NCI-H748 (cell line): ENCODE measurements at regions not wholly inside any gene's neighbourhood (a gene's known extent, or its start where the extent isn't known, plus 50 kb on each side); places are given as distances from the start of the nearest gene placed in this dataset.
"Not testable (repeated sequence)": the region's sequence is repeated elsewhere in the genome, so short reads cannot be mapped to it uniquely, and the experiment has no call there.

ENCODE experiments used
- DNase-seq: peaks from one replicate; lab custom pipeline; 2025; ENCODE audit not compliant: unreplicated experiment; lab: John Stamatoyannopoulos, UW

DNA sequence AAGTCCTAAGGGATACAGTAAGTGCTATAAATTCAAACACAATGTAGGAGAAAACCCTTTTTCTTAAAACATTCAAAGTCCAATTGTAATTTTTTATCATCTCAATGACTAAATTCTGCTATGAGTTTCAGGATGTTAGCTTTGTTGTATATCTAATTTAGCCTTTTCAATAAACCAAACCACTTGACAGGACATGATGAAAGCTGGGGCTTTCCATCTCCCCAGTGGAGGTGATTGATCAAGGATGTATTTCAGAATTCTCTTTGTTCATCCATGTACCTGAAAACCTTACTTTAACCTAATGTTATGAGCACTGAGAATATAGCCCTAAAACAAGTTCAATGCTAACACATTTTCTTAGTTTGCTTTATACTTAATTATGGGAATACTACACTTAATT is 639.0 kb upstream of the ITGA1 start:
- DNase-seq, result peak; percentile 89

- DNase-seq, result peak; percentile 95
Observed at GRCh38 chr5:52150501-52150900, 637.2 kb upstream of the ITGA1 start.

- DNase-seq, result not testable (repeated sequence)
Observed at GRCh38 chr5:52156809-52157208, 630.9 kb upstream of the ITGA1 start.

- DNase-seq, result peak; percentile 51
Observed at GRCh38 chr5:52165806-52166205, 621.9 kb upstream of the ITGA1 start.

GRCh38 chr5:52173133-52173532 is 614.6 kb upstream of the ITGA1 start:
- no peak for DNase-seq

DNA sequence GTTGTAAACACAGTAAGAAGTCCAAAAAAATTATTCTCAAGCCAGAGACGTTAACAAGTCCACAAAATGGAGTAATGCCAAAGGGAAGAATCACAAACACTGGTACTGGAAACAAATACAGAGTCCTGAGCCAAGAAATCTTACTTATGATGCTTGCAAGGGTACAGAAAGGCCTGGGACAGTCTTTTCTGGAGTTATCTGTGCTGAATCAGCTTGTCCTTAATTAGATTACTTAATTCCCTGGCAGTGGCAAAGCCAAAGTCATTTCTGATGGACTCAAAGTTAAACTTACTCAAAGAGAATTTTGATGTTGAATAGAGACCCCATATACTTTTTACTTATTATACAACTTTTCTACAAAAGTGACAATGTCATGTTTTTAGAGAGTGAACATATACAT is 610.5 kb upstream of the ITGA1 start:
- no peak for DNase-seq

DNA sequence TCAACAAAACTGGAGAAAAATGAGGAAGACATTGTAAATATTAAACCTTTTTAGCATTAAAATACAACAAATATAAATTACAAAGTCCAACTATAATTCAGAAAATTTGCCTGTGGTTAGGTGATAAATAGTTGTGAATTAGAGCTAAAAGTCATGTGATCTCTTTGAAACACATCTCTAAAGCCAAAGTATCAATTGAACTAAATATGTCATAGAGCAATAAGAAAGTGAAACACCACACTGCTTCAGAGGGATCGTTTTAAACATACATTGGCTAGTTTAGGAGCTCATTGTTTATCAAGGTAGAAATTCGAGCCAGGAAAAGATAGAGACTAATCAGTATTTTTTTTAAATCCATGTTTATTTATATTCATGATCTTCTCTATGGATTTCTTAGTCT is 606.3 kb upstream of the ITGA1 start:
- peak; percentile 21 for DNase-seq

DNA sequence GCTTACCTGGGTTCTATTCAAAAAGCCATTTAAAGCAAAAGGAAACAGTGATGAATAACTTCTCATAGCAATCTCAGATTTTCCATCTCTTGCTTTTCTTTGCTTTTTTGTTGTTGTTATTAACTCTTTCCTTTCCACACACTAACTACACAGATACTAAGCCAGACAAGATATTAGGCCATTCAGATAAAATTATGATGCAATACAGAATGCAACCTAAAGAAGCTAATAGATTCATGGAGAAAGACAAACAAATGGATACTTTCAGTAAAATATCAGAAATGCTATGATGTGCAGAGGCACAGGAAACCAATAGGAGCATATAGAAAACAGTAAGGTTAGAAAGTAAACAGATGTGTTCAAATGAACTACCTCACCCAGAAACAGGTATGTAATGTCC is 597.0 kb upstream of the ITGA1 start:
- no peak for DNase-seq

GRCh38 chr5:52199833-52200232 is 587.9 kb upstream of the ITGA1 start:
- DNase-seq, result no peak

GRCh38 chr5:52202256-52202655 is 585.5 kb upstream of the ITGA1 start:
- no peak for DNase-seq

GRCh38 chr5:52204310-52204709 is 583.4 kb upstream of the ITGA1 start:
- no peak for DNase-seq
